ENCODE measurements at regions not wholly inside any gene's neighbourhood (a gene's known extent, or its start where the extent isn't known, plus 50 kb on each side); places are given as distances from the start of the nearest gene placed in this dataset.

- Histone ChIP-seq H3K4me3 (ENCODE audit: low read depth in 2 of 2, low read length in 2 of 2) (no peak overlapping the region), H3K36me3 (ENCODE audit: control insufficient read depth, insufficient read depth, low read length) (no peaks in the 10 kb centered on the region), H3K27me3 (ENCODE audit: control insufficient read depth, insufficient read depth, low read length) (no peaks in the 10 kb centered on the region), H3K9me3 (ENCODE audit: control insufficient read depth, insufficient read depth, low read depth, low read length) (no peaks in the 10 kb centered on the region), H3K27ac (ENCODE audit: low read length) (no peak overlapping the region), H3K4me1 (ENCODE audit: control insufficient read depth, insufficient read depth, low read length) (peaks cover 11% of the 10 kb centered on the region)
- no TSS peak for BruUV-seq (replicated peaks)
- ATAC-seq (no peak), DNase-seq (ENCODE audit: low read depth, low spot score) (no peak)
- in situ Hi-C loops (cut with HindIII; ENCODE audit: low pct_unique_long_range_greater_than_20kb, low sequenced_read_pairs), result no loop called here
- intact Hi-C loops (cut with micrococcal nuclease; ENCODE audit: unreplicated experiment), result no loop called here
- ChIA-PET POLR2A (no interaction called here), CTCF (no interaction called here)
- TF ChIP-seq REST (IDR thresholded peaks at IDR 0.05; ENCODE audit: insufficient read depth in 1 of 2, low read depth in 2 of 2, low read length in 1 of 2) (no peak), POLR2AphosphoS5 (IDR thresholded peaks at IDR 0.05; ENCODE audit: low read depth, low read length) (no peak), SIN3A (IDR thresholded peaks at IDR 0.05; ENCODE audit: borderline replicate concordance, insufficient read depth, low read depth, low read length) (no peak), TCF7L2 (IDR thresholded peaks at IDR 0.05; ENCODE audit: low read depth, low read length) (no peak), CTCF (IDR thresholded peaks at IDR 0.05) (no peak)
Observed at GRCh38 chr15:36495456-36495991, 83.9 kb upstream of the CDIN1 start.

- peaks cover 11% of the 10 kb centered on the region for H3K4me1 ChIP-seq (ENCODE audit: control insufficient read depth, insufficient read depth, low read length)
- intact Hi-C loops (cut with micrococcal nuclease; ENCODE audit: unreplicated experiment), result no loop called here
- peak overlapping the region; percentile 18 to 33; a peak in 2 of 4 replicates for H3K4me3 ChIP-seq (ENCODE audit: low read depth in 2 of 2, low read length in 2 of 2)
- POLR2A ChIA-PET, result no interaction called here
- no peaks in the 10 kb centered on the region for H3K27me3 ChIP-seq (ENCODE audit: control insufficient read depth, insufficient read depth, low read length)
- H3K9me3 ChIP-seq (ENCODE audit: control insufficient read depth, insufficient read depth, low read depth, low read length), result no peaks in the 10 kb centered on the region
- no peak for TF ChIP-seq SIN3A (IDR thresholded peaks at IDR 0.05; ENCODE audit: borderline replicate concordance, insufficient read depth, low read depth, low read length)
- TF ChIP-seq POLR2AphosphoS5 (IDR thresholded peaks at IDR 0.05; ENCODE audit: low read depth, low read length), result no peak
- TF ChIP-seq CTCF (IDR thresholded peaks at IDR 0.05), result no peak
- TF ChIP-seq REST (IDR thresholded peaks at IDR 0.05; ENCODE audit: insufficient read depth in 1 of 2, low read depth in 2 of 2, low read length in 1 of 2), result no peak
- TF ChIP-seq TCF7L2 (IDR thresholded peaks at IDR 0.05; ENCODE audit: low read depth, low read length), result no peak
- BruUV-seq (replicated peaks), result no TSS peak
- DNase-seq (ENCODE audit: low read depth, low spot score) (no peak), ATAC-seq (no peak)
- in situ Hi-C loops (cut with HindIII; ENCODE audit: low pct_unique_long_range_greater_than_20kb, low sequenced_read_pairs), result no loop called here
- H3K27ac ChIP-seq (ENCODE audit: low read length), result peak overlapping the region; percentile 39; the same call in 1 of the 2 replicates
- H3K36me3 ChIP-seq (ENCODE audit: control insufficient read depth, insufficient read depth, low read length), result no peaks in the 10 kb centered on the region
- CTCF ChIA-PET, result interaction anchor here (0.8 kb wide), 1 partner anchor 635 kb away, joined by 3 read pairs; no protein-coding TSS in a partner anchor
Observed at GRCh38 chr15:36497901-36498300, 81.5 kb upstream of the CDIN1 start.

Data from Panc1 (cell line).